ENCODE measurements at regions not wholly inside any gene's neighbourhood (a gene's known extent, or its start where the extent isn't known, plus 50 kb on each side); places are given as distances from the start of the nearest gene placed in this dataset.

- no peak for TF ChIP-seq CTCF (IDR thresholded peaks at IDR 0.05)
- no peak for TF ChIP-seq POLR2A (IDR thresholded peaks at IDR 0.05)
- no peak for TF ChIP-seq POLR2AphosphoS5 (IDR thresholded peaks at IDR 0.05)
Measured at GRCh38 chr2:186907897-186908296, 58.9 kb upstream of the ZSWIM2 start.
